ENCODE measurements at regions not wholly inside any gene's neighbourhood (a gene's known extent, or its start where the extent isn't known, plus 50 kb on each side); places are given as distances from the start of the nearest gene placed in this dataset.

DNA sequence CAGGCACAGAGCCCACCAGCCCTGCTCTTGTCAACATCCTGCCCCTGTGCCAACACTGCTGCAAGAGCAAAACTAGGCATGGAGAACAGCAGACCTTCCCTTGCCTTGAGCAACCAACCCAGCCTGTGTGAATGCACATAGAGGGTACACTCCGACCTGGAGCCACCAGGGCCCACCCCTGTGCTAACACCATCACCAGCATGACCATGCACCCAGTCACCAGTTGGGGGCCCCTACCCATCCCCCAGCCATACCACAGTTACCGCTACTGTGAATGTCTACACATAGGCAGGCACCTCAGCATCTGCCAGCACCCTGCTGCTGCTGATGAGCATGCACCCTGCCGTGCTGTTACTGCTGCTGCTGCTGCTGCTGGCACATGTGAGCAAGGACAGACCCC lies 301.9 kb upstream of the ST6GAL2 start:
- no peak overlapping the region for H3K27ac ChIP-seq (ENCODE audit: low read length)
- no peak overlapping the region for H3K4me3 ChIP-seq (ENCODE audit: low read length)
- H3K4me2 ChIP-seq (ENCODE audit: low read length), result no peak overlapping the region
- H3K36me3 ChIP-seq (ENCODE audit: insufficient read depth, low read length), result no peaks in the 10 kb centered on the region
- no peaks in the 10 kb centered on the region for H3K9me3 ChIP-seq (ENCODE audit: low read length)
- H3F3A ChIP-seq (ENCODE audit: insufficient read depth, low read length, poor library complexity, severe bottlenecking), result no peaks in the 10 kb centered on the region
- H3K27me3 ChIP-seq (ENCODE audit: insufficient read depth, low read depth, low read length), result no peaks in the 10 kb centered on the region
- H4K20me1 ChIP-seq (ENCODE audit: insufficient read depth), result no peaks in the 10 kb centered on the region
- H2AFZ ChIP-seq (ENCODE audit: low read depth, low read length), result no peak overlapping the region
- H3K9me2 ChIP-seq (ENCODE audit: insufficient read depth, low read length), result no peaks in the 10 kb centered on the region
- H3K9ac ChIP-seq (ENCODE audit: low read length), result no peak overlapping the region
- no peak for TF ChIP-seq MXI1 (conservative IDR thresholded peaks at IDR 0.05; ENCODE audit: poor library complexity, severe bottlenecking)
- H3K79me2 ChIP-seq (replicated peaks; ENCODE audit: insufficient read depth, low read length), result no peaks in the 10 kb centered on the region

DNA sequence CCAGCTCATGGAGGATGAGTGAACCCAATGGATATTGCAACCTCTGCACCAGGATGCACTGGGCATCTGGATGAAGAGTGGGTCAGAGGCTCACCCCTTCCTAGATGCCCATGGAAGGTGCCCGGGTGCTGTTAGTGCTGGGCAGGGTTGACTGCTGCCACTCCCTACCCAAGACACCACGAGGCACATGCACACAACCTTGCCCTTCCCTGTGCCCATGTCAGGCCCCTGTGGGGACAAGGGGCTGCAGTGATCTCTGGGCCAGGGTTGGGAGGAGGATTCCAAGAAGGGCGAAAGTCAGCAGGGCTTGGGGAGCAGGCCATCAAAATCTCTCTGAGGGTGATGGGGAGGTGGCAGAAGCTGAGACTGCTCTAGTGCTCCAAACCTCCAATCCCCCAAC lies 309.7 kb upstream of the ST6GAL2 start:
- TF ChIP-seq SMC3 (conservative IDR thresholded peaks at IDR 0.05; ENCODE audit: poor library complexity), result no peak
- TF ChIP-seq RAD21 (conservative IDR thresholded peaks at IDR 0.05), result no peak
- TF ChIP-seq, protein P1, sequence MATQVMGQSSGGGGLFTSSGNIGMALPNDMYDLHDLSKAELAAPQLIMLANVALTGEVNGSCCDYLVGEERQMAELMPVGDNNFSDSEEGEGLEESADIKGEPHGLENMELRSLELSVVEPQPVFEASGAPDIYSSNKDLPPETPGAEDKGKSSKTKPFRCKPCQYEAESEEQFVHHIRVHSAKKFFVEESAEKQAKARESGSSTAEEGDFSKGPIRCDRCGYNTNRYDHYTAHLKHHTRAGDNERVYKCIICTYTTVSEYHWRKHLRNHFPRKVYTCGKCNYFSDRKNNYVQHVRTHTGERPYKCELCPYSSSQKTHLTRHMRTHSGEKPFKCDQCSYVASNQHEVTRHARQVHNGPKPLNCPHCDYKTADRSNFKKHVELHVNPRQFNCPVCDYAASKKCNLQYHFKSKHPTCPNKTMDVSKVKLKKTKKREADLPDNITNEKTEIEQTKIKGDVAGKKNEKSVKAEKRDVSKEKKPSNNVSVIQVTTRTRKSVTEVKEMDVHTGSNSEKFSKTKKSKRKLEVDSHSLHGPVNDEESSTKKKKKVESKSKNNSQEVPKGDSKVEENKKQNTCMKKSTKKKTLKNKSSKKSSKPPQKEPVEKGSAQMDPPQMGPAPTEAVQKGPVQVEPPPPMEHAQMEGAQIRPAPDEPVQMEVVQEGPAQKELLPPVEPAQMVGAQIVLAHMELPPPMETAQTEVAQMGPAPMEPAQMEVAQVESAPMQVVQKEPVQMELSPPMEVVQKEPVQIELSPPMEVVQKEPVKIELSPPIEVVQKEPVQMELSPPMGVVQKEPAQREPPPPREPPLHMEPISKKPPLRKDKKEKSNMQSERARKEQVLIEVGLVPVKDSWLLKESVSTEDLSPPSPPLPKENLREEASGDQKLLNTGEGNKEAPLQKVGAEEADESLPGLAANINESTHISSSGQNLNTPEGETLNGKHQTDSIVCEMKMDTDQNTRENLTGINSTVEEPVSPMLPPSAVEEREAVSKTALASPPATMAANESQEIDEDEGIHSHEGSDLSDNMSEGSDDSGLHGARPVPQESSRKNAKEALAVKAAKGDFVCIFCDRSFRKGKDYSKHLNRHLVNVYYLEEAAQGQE (IDR thresholded peaks at IDR 0.05; ENCODE audit: borderline replicate concordance), result no peak
- no peak for TF ChIP-seq MXI1 (conservative IDR thresholded peaks at IDR 0.05; ENCODE audit: poor library complexity, severe bottlenecking)
- TF ChIP-seq, protein P2, sequence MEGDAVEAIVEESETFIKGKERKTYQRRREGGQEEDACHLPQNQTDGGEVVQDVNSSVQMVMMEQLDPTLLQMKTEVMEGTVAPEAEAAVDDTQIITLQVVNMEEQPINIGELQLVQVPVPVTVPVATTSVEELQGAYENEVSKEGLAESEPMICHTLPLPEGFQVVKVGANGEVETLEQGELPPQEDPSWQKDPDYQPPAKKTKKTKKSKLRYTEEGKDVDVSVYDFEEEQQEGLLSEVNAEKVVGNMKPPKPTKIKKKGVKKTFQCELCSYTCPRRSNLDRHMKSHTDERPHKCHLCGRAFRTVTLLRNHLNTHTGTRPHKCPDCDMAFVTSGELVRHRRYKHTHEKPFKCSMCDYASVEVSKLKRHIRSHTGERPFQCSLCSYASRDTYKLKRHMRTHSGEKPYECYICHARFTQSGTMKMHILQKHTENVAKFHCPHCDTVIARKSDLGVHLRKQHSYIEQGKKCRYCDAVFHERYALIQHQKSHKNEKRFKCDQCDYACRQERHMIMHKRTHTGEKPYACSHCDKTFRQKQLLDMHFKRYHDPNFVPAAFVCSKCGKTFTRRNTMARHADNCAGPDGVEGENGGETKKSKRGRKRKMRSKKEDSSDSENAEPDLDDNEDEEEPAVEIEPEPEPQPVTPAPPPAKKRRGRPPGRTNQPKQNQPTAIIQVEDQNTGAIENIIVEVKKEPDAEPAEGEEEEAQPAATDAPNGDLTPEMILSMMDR (IDR thresholded peaks at IDR 0.05; ENCODE audit: poor library complexity, severe bottlenecking), result no peak
- TF ChIP-seq POLR2AphosphoS5 (IDR thresholded peaks at IDR 0.05), result no peak
- Histone ChIP-seq H4K20me1 (ENCODE audit: insufficient read depth) (no peaks in the 10 kb centered on the region), H3K79me2 (replicated peaks; ENCODE audit: insufficient read depth, low read length) (no peaks in the 10 kb centered on the region), H3K4me3 (ENCODE audit: low read length) (no peak overlapping the region), H3K9me2 (ENCODE audit: insufficient read depth, low read length) (no peaks in the 10 kb centered on the region), H3K27me3 (ENCODE audit: insufficient read depth, low read depth, low read length) (no peaks in the 10 kb centered on the region), H3K9me3 (ENCODE audit: low read length) (no peaks in the 10 kb centered on the region), H2AFZ (ENCODE audit: low read depth, low read length) (no peak overlapping the region), H3K36me3 (ENCODE audit: insufficient read depth, low read length) (no peaks in the 10 kb centered on the region), H3K4me2 (ENCODE audit: low read length) (no peak overlapping the region), H3K27ac (ENCODE audit: low read length) (no peak overlapping the region), H3K9ac (ENCODE audit: low read length) (no peak overlapping the region), H3F3A (ENCODE audit: insufficient read depth, low read length, poor library complexity, severe bottlenecking) (no peaks in the 10 kb centered on the region)

DNA sequence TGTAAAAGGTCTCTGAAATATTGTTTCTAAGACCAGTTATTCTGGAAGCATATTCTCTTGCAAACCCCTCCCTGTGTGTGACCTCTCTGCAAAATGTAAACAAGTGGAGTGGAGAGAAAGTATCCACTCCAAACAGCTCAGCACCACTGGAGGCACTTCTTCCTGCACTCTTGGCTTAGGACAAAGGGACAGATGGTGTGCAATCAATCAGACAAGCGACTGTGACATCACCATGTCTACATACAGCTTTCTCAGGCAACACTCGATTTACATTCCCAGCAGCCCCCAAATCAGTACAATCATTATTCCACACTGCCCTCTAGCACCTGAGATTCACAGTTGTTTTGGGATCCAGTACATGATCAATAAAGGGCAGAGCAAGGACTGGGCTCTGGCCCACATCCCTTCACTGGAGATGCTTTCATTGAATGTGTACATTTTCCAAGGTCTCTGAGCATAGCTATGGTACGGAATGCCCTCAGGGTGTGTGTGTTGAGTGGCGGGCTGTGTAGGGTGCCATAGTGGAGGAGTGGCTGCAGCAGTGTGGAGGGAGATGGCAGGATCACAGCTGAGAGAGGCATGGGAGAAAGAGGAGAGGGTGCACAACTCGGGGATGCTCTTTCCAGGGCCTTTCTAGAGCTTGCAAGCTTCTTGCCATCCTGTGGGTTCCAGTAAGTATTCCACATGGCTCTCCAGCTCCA lies 311.8 kb upstream of the ST6GAL2 start:
- Histone ChIP-seq H4K20me1 (ENCODE audit: insufficient read depth) (no peaks in the 10 kb centered on the region), H3K4me2 (ENCODE audit: low read length) (no peak overlapping the region), H2AFZ (ENCODE audit: low read depth, low read length) (no peak overlapping the region), H3K9me2 (ENCODE audit: insufficient read depth, low read length) (no peaks in the 10 kb centered on the region), H3K27me3 (ENCODE audit: insufficient read depth, low read depth, low read length) (no peaks in the 10 kb centered on the region), H3K79me2 (replicated peaks; ENCODE audit: insufficient read depth, low read length) (no peaks in the 10 kb centered on the region), H3F3A (ENCODE audit: insufficient read depth, low read length, poor library complexity, severe bottlenecking) (no peaks in the 10 kb centered on the region), H3K27ac (ENCODE audit: low read length) (no peak overlapping the region), H3K36me3 (ENCODE audit: insufficient read depth, low read length) (no peaks in the 10 kb centered on the region), H3K9ac (ENCODE audit: low read length) (no peak overlapping the region), H3K4me3 (ENCODE audit: low read length) (no peak overlapping the region), H3K9me3 (ENCODE audit: low read length) (no peaks in the 10 kb centered on the region)
- TF ChIP-seq TAF1 (IDR thresholded peaks at IDR 0.05; ENCODE audit: low read depth) (no peak), EZH2 (IDR thresholded peaks at IDR 0.05; ENCODE audit: borderline replicate concordance, insufficient read depth, low read length, poor library complexity, severe bottlenecking) (no peak), RAD21 (conservative IDR thresholded peaks at IDR 0.05) (no peak), SMC3 (conservative IDR thresholded peaks at IDR 0.05; ENCODE audit: poor library complexity) (no peak), MXI1 (conservative IDR thresholded peaks at IDR 0.05; ENCODE audit: poor library complexity, severe bottlenecking) (no peak), EP300 (conservative IDR thresholded peaks at IDR 0.05; ENCODE audit: poor library complexity, severe bottlenecking) (no peak), POLR2AphosphoS5 (IDR thresholded peaks at IDR 0.05) (no peak)
- TF ChIP-seq, protein P2 (IDR thresholded peaks at IDR 0.05; ENCODE audit: poor library complexity, severe bottlenecking), result no peak
- TF ChIP-seq, protein P1 (IDR thresholded peaks at IDR 0.05; ENCODE audit: borderline replicate concordance), result no peak
